Lung (tissue), 11 donors: ENCODE measurements at regions not wholly inside any gene's neighbourhood (a gene's known extent, or its start where the extent isn't known, plus 50 kb on each side); places are given as distances from the start of the nearest gene placed in this dataset.

Experiments used
- ATAC-seq: fragments of 200-7000 bp; cut with Tn5 transposase; one replicate; pipeline ENCODE4 v1.9.1; 2020; ENCODE audit warnings: moderate number of reproducible peaks; ENCODE audit not compliant: insufficient read depth, low FRiP score
- DNase-seq, 3 donors: peaks; one replicate each; pipeline ENCODE4 v3.0.0-alpha.2; 2013 to 2017
- H3K27ac ChIP-seq, 2 donors: one replicate each; pipeline ENCODE4 v1.5.1; 2013; ENCODE audit warnings: mild to moderate bottlenecking in 2 of 2, moderate library complexity in 2 of 2, control low read depth in 1 of 2, inconsistent platforms in 1 of 2, low read depth in 1 of 2, low read length in 1 of 2
- H3K27me3 ChIP-seq, 3 donors: one replicate each; pipeline ENCODE4 v1.5.1; 2013; ENCODE audit warnings: low read length in 2 of 3; ENCODE audit not compliant: control insufficient read depth in 3 of 3, insufficient read depth in 3 of 3
- H3K36me3 ChIP-seq, 4 donors: one replicate each; pipeline ENCODE4 v1.5.1; 2013; ENCODE audit warnings: low read length in 4 of 4, mild to moderate bottlenecking in 1 of 4, moderate library complexity in 1 of 4; ENCODE audit not compliant: control insufficient read depth in 4 of 4, insufficient read depth in 4 of 4
- H3K4me1 ChIP-seq, 5 donors: one replicate each; pipeline ENCODE4 v1.5.1; 2013; ENCODE audit warnings: low read length in 5 of 5, mild to moderate bottlenecking in 2 of 5, moderate library complexity in 1 of 5; ENCODE audit not compliant: control insufficient read depth in 5 of 5, insufficient read depth in 5 of 5
- H3K4me3 ChIP-seq: one replicate; pipeline ENCODE4 v1.5.1; 2013; ENCODE audit warnings: mild to moderate bottlenecking, control low read depth, moderate library complexity
- H3K9ac ChIP-seq, 2 donors: one replicate each; pipeline ENCODE4 v1.5.1; 2013; ENCODE audit warnings: low read length in 2 of 2, control low read depth in 1 of 2; ENCODE audit not compliant: insufficient read depth in 1 of 2
- H3K9me3 ChIP-seq, 4 donors: one replicate each; pipeline ENCODE4 v1.5.1; 2013; ENCODE audit warnings: low read length in 3 of 4, mild to moderate bottlenecking in 1 of 4, moderate library complexity in 1 of 4; ENCODE audit not compliant: control insufficient read depth in 4 of 4, insufficient read depth in 3 of 4
- CTCF ChIP-seq: IDR thresholded peaks from 2 replicates; pipeline ENCODE4 v1.5.1; 2012; ENCODE audit warnings: mild to moderate bottlenecking; ENCODE audit errors: control extremely low read depth, extremely low read depth
- WGBS, 2 donors: extraction: QIAGEN DNeasy Blood & Tissue Kit; methylation state at CpG; one replicate each; pipeline ENCODE4 v1.1.7; 2013; 5-methylcytosine and 5-hydroxymethylcytosine counted together
- donor health status: control.
- donor health status: control.
- donor health status: Bipolar disorder and iron deficiency.
- donor health status: healthy.
- donor health status: DM: yes; HTN: yes; CAD: no.

GRCh38 chr6:3625980-3626563 is 125.4 kb downstream of the PXDC1 start:
- Histone ChIP-seq H3K27me3 (peaks cover 0 to 5% (median 0%) of the 10 kb centered on the region in 3 donors), H3K36me3 (no peaks in the 10 kb centered on the region), H3K4me3 (no peak overlapping the region), H3K9ac (no peak overlapping the region), H3K4me1 (peaks cover 0 to 13% (median 0%) of the 10 kb centered on the region in 5 donors), H3K9me3 (peaks cover 0 to 2% (median 0%) of the 10 kb centered on the region in 4 donors), H3K27ac (no peak overlapping the region)
- DNase-seq (peak in 1 of 3 donors; percentile 16), ATAC-seq (no peak)
- WGBS, 2 donors, result 60 to 68% methylated on average over 14 of the region's 14 CpGs
- TF ChIP-seq CTCF, result no peak

- Histone ChIP-seq H3K4me3 (no peak overlapping the region), H3K27me3 (peaks cover 0 to 5% (median 0%) of the 10 kb centered on the region in 3 donors), H3K36me3 (no peaks in the 10 kb centered on the region), H3K27ac (no peak overlapping the region), H3K9me3 (peaks cover 0 to 2% (median under 1%) of the 10 kb centered on the region in 4 donors), H3K4me1 (peaks cover 0 to 13% (median 0%) of the 10 kb centered on the region in 5 donors), H3K9ac (no peak overlapping the region)
- DNase-seq (no peak), ATAC-seq (no peak)
- 85% methylated on average over 16 of the region's 16 CpGs for WGBS, 2 donors
- no peak for TF ChIP-seq CTCF
Measured at GRCh38 chr6:3625149-3625979, 126.1 kb downstream of the PXDC1 start.

- no peak for ATAC-seq
- WGBS, 2 donors, result 82 to 88% methylated on average over 14 of the region's 14 CpGs
Measured at GRCh38 chr6:3624250-3625136, 127.0 kb downstream of the PXDC1 start.

More at GRCh38 chr6:3624250-3625136, 127.0 kb downstream of the PXDC1 start:
- Histone ChIP-seq H3K36me3 (no peaks in the 10 kb centered on the region), H3K4me3 (no peak overlapping the region), H3K9me3 (peaks cover 0 to 2% (median under 1%) of the 10 kb centered on the region in 4 donors), H3K9ac (no peak overlapping the region), H3K27ac (no peak overlapping the region), H3K27me3 (peaks cover 0 to 5% (median 0%) of the 10 kb centered on the region in 3 donors), H3K4me1 (peaks cover 0 to 13% (median 0%) of the 10 kb centered on the region in 5 donors)
- no peak for DNase-seq
- no peak for TF ChIP-seq CTCF
